IMR-90 (cell line): ENCODE measurements at regions not wholly inside any gene's neighbourhood (a gene's known extent, or its start where the extent isn't known, plus 50 kb on each side); places are given as distances from the start of the nearest gene placed in this dataset.

Source experiments
- ATAC-seq: fragments of 200-7000 bp; cut with Tn5 transposase; 2 replicates; pipeline ENCODE4 v1.9.1; 2020; ENCODE audit warnings: low read depth, mild to moderate bottlenecking, moderate library complexity
- BruUV-seq: library from RNA; stranded (reverse); fragments of 400-500 nt; replicated peaks from 2 replicates; lab custom pipeline; 2021; lab: Mats Ljungman, UMichigan
- CTCF ChIA-PET: fragments of 300-600 bp; formaldehyde crosslinking; extraction: SDS; loops from one replicate; lab custom pipeline; 2021; ENCODE audit warnings: antibody characterized with exemption; lab: Yijun Ruan, JAX
- POLR2A ChIA-PET: fragments of 300-600 bp; sonication (Branson Sonifier 250); formaldehyde crosslinking; loops from one replicate; lab custom pipeline; 2022; ENCODE audit warnings: antibody characterized with exemption; ENCODE audit not compliant: unreplicated experiment; lab: Charles Lee
- DNase-seq: peaks from one replicate; pipeline ENCODE4 v3.0.0; 2013
- H2AFZ ChIP-seq: replicated peaks from 2 replicates; pipeline ENCODE3; 2013; ENCODE audit warnings: low read length, mild to moderate bottlenecking; ENCODE audit not compliant: poor library complexity
- H2AK5ac ChIP-seq: 2 replicates; pipeline ENCODE4 v1.6.1; 2013; ENCODE audit warnings: low read depth, low read length, inconsistent platforms
- H2AK9ac ChIP-seq: replicated peaks from 2 replicates; pipeline ENCODE3; 2013; ENCODE audit warnings: mild to moderate bottlenecking, low read depth, low read length, moderate library complexity; ENCODE audit not compliant: poor library complexity
- H2BK120ac ChIP-seq: 2 replicates; pipeline ENCODE4 v1.6.1; 2013; ENCODE audit warnings: low read depth, low read length, inconsistent platforms
- H2BK15ac ChIP-seq: 3 replicates; pipeline ENCODE4 v1.6.1; 2013; ENCODE audit warnings: low read depth, low read length, inconsistent platforms
- H2BK20ac ChIP-seq: 2 replicates; pipeline ENCODE4 v1.6.1; 2013; ENCODE audit warnings: low read depth, mild to moderate bottlenecking, inconsistent platforms, low read length, moderate library complexity
- H2BK5ac ChIP-seq: 2 replicates; pipeline ENCODE4 v1.6.1; 2013; ENCODE audit warnings: mild to moderate bottlenecking, low read depth, low read length, inconsistent platforms; ENCODE audit not compliant: poor library complexity, severe bottlenecking
- H3K14ac ChIP-seq: replicated peaks from 2 replicates; pipeline ENCODE4 v1.6.1; 2013; ENCODE audit warnings: low read depth, low read length, inconsistent platforms
- H3K18ac ChIP-seq: 2 replicates; pipeline ENCODE4 v1.6.1; 2013; ENCODE audit warnings: low read depth, low read length, control low read depth
- H3K23ac ChIP-seq: 2 replicates; pipeline ENCODE4 v1.6.1; 2013; ENCODE audit warnings: low read depth, low read length, inconsistent platforms
- H3K27ac ChIP-seq: 2 replicates; pipeline ENCODE4 v1.5.1; 2013; ENCODE audit warnings: mild to moderate bottlenecking, control low read depth, low read length; ENCODE audit not compliant: insufficient read depth
- H3K27me3 ChIP-seq: 2 replicates; pipeline ENCODE4 v1.6.1; 2013; ENCODE audit warnings: low read length; ENCODE audit not compliant: control insufficient read depth, insufficient read depth
- H3K36me3 ChIP-seq: 2 replicates; pipeline ENCODE4 v1.6.1; 2013; ENCODE audit warnings: low read length, mixed read lengths; ENCODE audit not compliant: control insufficient read depth, insufficient read depth
- H3K4ac ChIP-seq: 2 replicates; pipeline ENCODE4 v1.6.1; 2013; ENCODE audit warnings: low read depth, low read length, inconsistent platforms
- H3K4me1 ChIP-seq: 2 replicates; pipeline ENCODE4 v1.6.1; 2013; ENCODE audit warnings: low read length, mixed read lengths; ENCODE audit not compliant: control insufficient read depth, insufficient read depth
- H3K4me2 ChIP-seq: 2 replicates; pipeline ENCODE4 v1.6.1; 2013; ENCODE audit warnings: low read depth, mild to moderate bottlenecking, control low read depth, low read length, moderate library complexity
- H3K4me3 ChIP-seq: 2 replicates; pipeline ENCODE4 v1.5.1; 2013; ENCODE audit warnings: low read depth, mild to moderate bottlenecking, control low read depth, low read length, moderate library complexity; ENCODE audit not compliant: insufficient read depth
- H3K56ac ChIP-seq: 2 replicates; pipeline ENCODE4 v1.6.1; 2013; ENCODE audit warnings: low read length, inconsistent platforms; ENCODE audit not compliant: insufficient read depth; ENCODE audit errors: extremely low read depth
- H3K79me1 ChIP-seq, 2 experiments: 2 replicates each; pipeline ENCODE4 v1.6.1; 2013; ENCODE audit warnings: low read length in 2 of 2, inconsistent platforms in 1 of 2, low read depth in 1 of 2
- H3K9ac ChIP-seq: 2 replicates; pipeline ENCODE4 v1.6.1; 2013; ENCODE audit warnings: low read depth, low read length, control low read depth
- H3K9me1 ChIP-seq: 2 replicates; pipeline ENCODE4 v1.6.1; 2013; ENCODE audit warnings: low read length, inconsistent platforms; ENCODE audit not compliant: insufficient read depth
- H3K9me3 ChIP-seq: 2 replicates; pipeline ENCODE4 v1.6.1; 2013; ENCODE audit warnings: low read length; ENCODE audit not compliant: control insufficient read depth, insufficient read depth
- H4K20me1 ChIP-seq: 2 replicates; pipeline ENCODE4 v1.6.1; 2013; ENCODE audit warnings: low read length, inconsistent platforms; ENCODE audit not compliant: insufficient read depth
- H4K5ac ChIP-seq: 2 replicates; pipeline ENCODE4 v1.6.1; 2013; ENCODE audit warnings: mild to moderate bottlenecking, low read depth, low read length, control low read depth
- H4K8ac ChIP-seq, 2 experiments: 2 replicates each; pipeline ENCODE4 v1.6.1; 2013; ENCODE audit warnings: low read depth in 2 of 2, low read length in 2 of 2, control low read depth in 1 of 2, inconsistent platforms in 1 of 2
- H4K91ac ChIP-seq: 2 replicates; pipeline ENCODE4 v1.6.1; 2013; ENCODE audit warnings: low read depth, low read length, inconsistent platforms; ENCODE audit not compliant: insufficient read depth
- BHLHE40 ChIP-seq: fragments of 150-350 bp; IDR thresholded peaks from 2 replicates; pipeline ENCODE4 v1.6.1; 2016; ENCODE audit warnings: mild to moderate bottlenecking, low read depth, low read length
- CHD1 ChIP-seq: IDR thresholded peaks from 2 replicates; pipeline ENCODE4 v1.6.1; 2012; ENCODE audit warnings: low read depth, low read length, improper control_type of control experiment
- FOS ChIP-seq: fragments of 150-350 bp; IDR thresholded peaks from 2 replicates; pipeline ENCODE4 v1.6.1; 2016; ENCODE audit warnings: low read depth, low read length
- MAZ ChIP-seq: IDR thresholded peaks from 2 replicates; pipeline ENCODE4 v1.6.1; 2012; ENCODE audit warnings: low read depth, mild to moderate bottlenecking, low read length, improper control_type of control experiment, moderate library complexity, borderline replicate concordance
- POLR2A ChIP-seq: IDR thresholded peaks from 2 replicates; pipeline ENCODE4 v1.6.1; 2012; ENCODE audit warnings: mild to moderate bottlenecking, low read depth, low read length
- RCOR1 ChIP-seq: IDR thresholded peaks from 2 replicates; pipeline ENCODE4 v1.6.1; 2012; ENCODE audit warnings: mild to moderate bottlenecking, low read length, improper control_type of control experiment; ENCODE audit not compliant: insufficient replicate concordance
- RFX5 ChIP-seq: IDR thresholded peaks from 2 replicates; pipeline ENCODE4 v1.8.0; 2012; ENCODE audit warnings: low read depth, mild to moderate bottlenecking, low read length, moderate library complexity
- SMC3 ChIP-seq: fragments of 150-350 bp; IDR thresholded peaks from 2 replicates; pipeline ENCODE4 v1.6.1; 2016; ENCODE audit warnings: low read depth, mild to moderate bottlenecking, antibody characterized with exemption, low read length, moderate library complexity
- WGBS, 2 experiments: methylation state at CpG; one replicate each; pipeline versions ENCODE4 v1.1.5 to v1.1.7; 2013; ENCODE audit warnings: missing lambda C conversion rate in 2 of 2; ENCODE audit not compliant: insufficient read length in 1 of 2; ENCODE audit errors: extremely low coverage in 2 of 2; 5-methylcytosine and 5-hydroxymethylcytosine counted together
- dilution Hi-C: fragments of 300-500 bp; cut with HindIII; formaldehyde crosslinking; loops from one replicate; pipeline ENCODE4 v1.14.3; 2018; ENCODE audit warnings: low sequenced_read_pairs; ENCODE audit not compliant: unreplicated experiment
- in situ Hi-C: fragments of 300-500 bp; cut with MboI; formaldehyde crosslinking; loops from 3 replicates; pipeline ENCODE4 v1.14.3; 2019; ENCODE audit warnings: low sequenced_read_pairs, inconsistent platforms, mixed read lengths
- intact Hi-C: fragments of 100-400 bp; cut with micrococcal nuclease; formaldehyde crosslinking; loops from 2 replicates; pipeline ENCODE4 v1.10.0; 2022

- Histone ChIP-seq H3K79me1 (no peaks in the 10 kb centered on the region), H2AFZ (no peak overlapping the region), H3K9ac (no peak overlapping the region), H2AK5ac (no peak overlapping the region), H2BK120ac (no peak overlapping the region), H3K4me1 (no peaks in the 10 kb centered on the region), H3K27me3 (peaks cover 6% of the 10 kb centered on the region; the same call in 1 of the 2 replicates), H3K56ac (no peak overlapping the region), H2BK15ac (no peak overlapping the region), H3K9me1 (no peaks in the 10 kb centered on the region), H2BK20ac (no peak overlapping the region), H3K36me3 (no peaks in the 10 kb centered on the region), H3K4me3 (no peak overlapping the region), H3K9me3 (no peaks in the 10 kb centered on the region), H3K18ac (no peak overlapping the region), H2AK9ac (no peak overlapping the region), H3K4ac (no peak overlapping the region), H4K91ac (no peak overlapping the region), H2BK5ac (no peak overlapping the region), H4K5ac (no peak overlapping the region), H4K8ac (no peak overlapping the region), H3K14ac (no peak overlapping the region), H4K20me1 (no peaks in the 10 kb centered on the region), H3K27ac (no peak overlapping the region), H3K23ac (no peak overlapping the region), H3K4me2 (no peak overlapping the region)
- in situ Hi-C loops = no loop called here
- ChIA-PET POLR2A (no interaction called here), CTCF (no interaction called here)
- dilution Hi-C loops = no loop called here
- no TSS peak for BruUV-seq
- DNase-seq = no peak
- TF ChIP-seq CHD1 (no peak), RFX5 (no peak), FOS (no peak), RCOR1 (no peak), BHLHE40 (no peak), POLR2A (no peak), MAZ (no peak), SMC3 (no peak)
- no peak for ATAC-seq
- intact Hi-C loops = no loop called here
- 90% methylated on average over 2 of the region's 2 CpGs; no CpG with 5 or more reads in 1 of the 2 experiments for WGBS, 2 experiments
Measured at GRCh38 chr12:105836242-105836622, 302.5 kb downstream of the NUAK1 start.
